Prostate gland (tissue), 2 donors: ENCODE measurements at regions not wholly inside any gene's neighbourhood (a gene's known extent, or its start where the extent isn't known, plus 50 kb on each side); places are given as distances from the start of the nearest gene placed in this dataset.

ENCODE experiments used
- DNase-seq: peaks from one replicate; pipeline ENCODE4 v3.0.0-alpha.2; 2019; ENCODE audit warnings: low spot score
- H3K27ac ChIP-seq, 2 donors: fragments of 200-600 bp; sonication (generic); 2 replicates each; pipeline ENCODE4 v1.5.1; 2017 to 2019
- H3K27me3 ChIP-seq: fragments of 200-600 bp; sonication (generic); replicated peaks from 2 replicates; pipeline ENCODE4 v1.5.1; 2019; ENCODE audit not compliant: insufficient read depth
- H3K36me3 ChIP-seq, 2 donors: fragments of 200-600 bp; sonication (generic); 1 replicate in 1 of 2; 2 replicates in 1 of 2; pipeline versions ENCODE4 v1.5.1 to v1.8.1; 2017 to 2019
- H3K4me1 ChIP-seq: fragments of 200-600 bp; sonication (generic); replicated peaks from 2 replicates; pipeline ENCODE4 v1.5.1; 2019
- H3K4me3 ChIP-seq, 2 donors: fragments of 200-600 bp; sonication (generic); 2 replicates each; pipeline ENCODE4 v1.5.1; 2017 to 2019
- H3K9me3 ChIP-seq: fragments of 200-600 bp; sonication (generic); 2 replicates; pipeline ENCODE4 v1.5.1; 2017
- CTCF ChIP-seq, 4 experiments: fragments of 200-600 bp in 2 of 4; fragments of 450-650 bp in 2 of 4; sonication (generic) in 2 of 4; IDR thresholded peaks; 1 replicate in 3 of 4; 2 replicates in 1 of 4; pipeline ENCODE4 v1.5.1; 2016 to 2019; ENCODE audit warnings: antibody characterized with exemption in 4 of 4, mild to moderate bottlenecking in 2 of 4, moderate library complexity in 2 of 4
- POLR2A ChIP-seq: fragments of 450-650 bp; IDR thresholded peaks from one replicate; pipeline ENCODE4 v1.6.1; 2016; ENCODE audit warnings: antibody characterized with exemption, mild to moderate bottlenecking
- POLR2AphosphoS5 ChIP-seq: sonication (generic); formaldehyde crosslinking; IDR thresholded peaks from one replicate; pipeline ENCODE4 v1.6.1; 2017; ENCODE audit warnings: antibody characterized with exemption
- WGBS: methylation state at CpG from one replicate; pipeline ENCODE4 v1.1.5; 2018; 5-methylcytosine and 5-hydroxymethylcytosine counted together
- intact Hi-C: fragments of 100-400 bp; cut with DNase I; formaldehyde crosslinking; loops from one replicate; pipeline ENCODE4 v1.14.2; 2022

- H3K9me3 ChIP-seq, result no peaks in the 10 kb centered on the region
- 83% methylated on average over 3 of the region's 3 CpGs for WGBS
These were observed 629.7 kb downstream of the DACH1 start for GRCh38 chr13:71237332-71237731.

GRCh38 chr13:71219698-71220415 is 647.1 kb downstream of the DACH1 start:
- intact Hi-C loops, result no loop called here
- Histone ChIP-seq H3K27ac (no peak overlapping the region), H3K9me3 (no peaks in the 10 kb centered on the region), H3K4me3 (no peak overlapping the region), H3K36me3 (no peaks in the 10 kb centered on the region), H3K4me1 (no peaks in the 10 kb centered on the region), H3K27me3 (no peaks in the 10 kb centered on the region)
- DNase-seq, result no peak
- WGBS, result 82% methylated on average over 8 of the region's 8 CpGs
- TF ChIP-seq CTCF (IDR thresholded peaks at IDR 0.05) (no peak), POLR2A (no peak), POLR2AphosphoS5 (no peak)

More at GRCh38 chr13:71237332-71237731, 629.7 kb downstream of the DACH1 start:
- no peaks in the 10 kb centered on the region for H3K36me3 ChIP-seq
- no peak overlapping the region for H3K4me3 ChIP-seq
- intact Hi-C loops, result no loop called here
- no peak overlapping the region for H3K27ac ChIP-seq
- no peaks in the 10 kb centered on the region for H3K4me1 ChIP-seq
- no peak for DNase-seq
- no peaks in the 10 kb centered on the region for H3K27me3 ChIP-seq
- no peak for TF ChIP-seq POLR2A
- no peak for TF ChIP-seq POLR2AphosphoS5
- TF ChIP-seq CTCF (IDR thresholded peaks at IDR 0.05), result no peak

GRCh38 chr13:71218960-71219359 is 648.0 kb downstream of the DACH1 start:
- no peak for DNase-seq
- intact Hi-C loops, result no loop called here

GRCh38 chr13:71217827-71218226 is 649.2 kb downstream of the DACH1 start:
- no peak for TF ChIP-seq CTCF (IDR thresholded peaks at IDR 0.05)
- no peak for TF ChIP-seq POLR2A
- TF ChIP-seq POLR2AphosphoS5, result no peak
- WGBS, result 95% methylated on average over 3 of the region's 3 CpGs
- no peak overlapping the region for H3K27ac ChIP-seq
- intact Hi-C loops, result no loop called here
- no peaks in the 10 kb centered on the region for H3K9me3 ChIP-seq
- H3K4me3 ChIP-seq, result no peak overlapping the region
- H3K36me3 ChIP-seq, result no peaks in the 10 kb centered on the region
- no peaks in the 10 kb centered on the region for H3K4me1 ChIP-seq
- no peaks in the 10 kb centered on the region for H3K27me3 ChIP-seq
- DNase-seq, result no peak

More at GRCh38 chr13:71218960-71219359, 648.0 kb downstream of the DACH1 start:
- no peak overlapping the region for H3K27ac ChIP-seq
- no peaks in the 10 kb centered on the region for H3K4me1 ChIP-seq
- TF ChIP-seq POLR2AphosphoS5, result no peak
- TF ChIP-seq POLR2A, result no peak
- TF ChIP-seq CTCF (IDR thresholded peaks at IDR 0.05), result no peak
- WGBS, result 56% methylated on average over 3 of the region's 3 CpGs
- H3K27me3 ChIP-seq, result no peaks in the 10 kb centered on the region
- no peaks in the 10 kb centered on the region for H3K9me3 ChIP-seq
- H3K4me3 ChIP-seq, result no peak overlapping the region
- H3K36me3 ChIP-seq, result no peaks in the 10 kb centered on the region

DNA sequence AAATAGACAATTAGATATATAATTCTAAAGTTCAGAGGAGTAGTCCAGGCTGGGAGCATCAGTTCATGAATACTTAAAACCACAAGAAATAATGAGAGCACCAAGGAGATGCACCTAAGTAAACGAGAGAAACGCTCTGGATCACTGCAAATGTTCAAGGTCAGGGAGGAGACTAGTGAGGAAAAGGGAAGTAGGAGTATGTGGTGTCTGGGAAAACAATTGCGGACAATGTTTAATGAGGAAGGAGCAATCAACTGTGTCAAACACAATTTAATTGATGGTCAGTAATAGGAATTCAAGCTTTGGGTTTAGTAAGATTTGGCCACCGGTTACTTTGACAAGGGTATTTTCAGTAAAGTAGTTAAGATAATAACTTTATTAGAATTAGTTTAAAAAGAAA is 652.2 kb downstream of the DACH1 start:
- Histone ChIP-seq H3K9me3 (no peaks in the 10 kb centered on the region), H3K4me3 (no peak overlapping the region), H3K27ac (no peak overlapping the region), H3K4me1 (no peaks in the 10 kb centered on the region), H3K36me3 (no peaks in the 10 kb centered on the region), H3K27me3 (no peaks in the 10 kb centered on the region)
- WGBS, result 88% methylated on average over 4 of the region's 4 CpGs
- intact Hi-C loops, result no loop called here
- no peak for DNase-seq
- TF ChIP-seq CTCF (IDR thresholded peaks at IDR 0.05), result no peak
